Loucy (cell line): ENCODE measurements at regions not wholly inside any gene's neighbourhood (a gene's known extent, or its start where the extent isn't known, plus 50 kb on each side); places are given as distances from the start of the nearest gene placed in this dataset.

ENCODE experiments used
- CTCF ChIP-seq: fragments of 200-600 bp; sonication (generic); conservative IDR thresholded peaks from 2 replicates; pipeline ENCODE4 v1.5.1; 2014; ENCODE audit warnings: mild to moderate bottlenecking, antibody characterized with exemption, low read length
- EZH2phosphoT487 ChIP-seq: fragments of 200-600 bp; IDR thresholded peaks from 2 replicates; pipeline ENCODE4 v1.6.1; 2018; ENCODE audit warnings: antibody characterized with exemption, mild to moderate bottlenecking, moderate library complexity, borderline replicate concordance

GRCh38 chr4:181549576-181550188 lies 693.5 kb upstream of the TENM3 start:
- no peak for TF ChIP-seq CTCF
- TF ChIP-seq EZH2phosphoT487, result no peak
